ENCODE measurements at regions not wholly inside any gene's neighbourhood (a gene's known extent, or its start where the extent isn't known, plus 50 kb on each side); places are given as distances from the start of the nearest gene placed in this dataset.
"Not testable (repeated sequence)": the region's sequence is repeated elsewhere in the genome, so short reads cannot be mapped to it uniquely, and the experiment has no call there.

DNA sequence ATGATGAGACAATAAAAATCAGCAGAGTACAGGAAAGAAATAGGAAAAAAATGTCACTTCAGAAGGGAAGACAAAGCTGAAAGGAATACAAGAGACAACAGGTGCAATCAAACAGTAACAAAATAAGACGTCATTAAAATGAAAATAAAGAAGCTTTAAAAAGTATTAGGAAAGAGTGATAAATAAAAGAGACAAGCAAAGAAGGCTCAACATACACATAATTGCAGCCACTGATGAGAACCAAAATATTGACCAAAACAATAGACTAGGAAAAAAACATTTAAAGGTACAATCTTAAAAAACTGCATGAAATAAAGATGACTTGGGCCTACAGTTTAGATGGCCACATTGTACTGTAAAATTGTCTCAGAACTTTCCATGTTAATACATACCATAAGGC, 160.5 kb upstream of the MINDY3 start:
- no peaks in the 10 kb centered on the region for H3K27me3 ChIP-seq (replicated peaks)
- H3K27ac ChIP-seq: no peak overlapping the region
- no peaks in the 10 kb centered on the region for H3K36me3 ChIP-seq
- H3K4me1 ChIP-seq (replicated peaks): no peaks in the 10 kb centered on the region
- no peaks in the 10 kb centered on the region for H3K9me3 ChIP-seq (replicated peaks)
- DNase-seq (ENCODE audit: low read depth in 1 of 2, low spot score in 2 of 2): no peak
- H3K4me3 ChIP-seq: no peak overlapping the region

DNA sequence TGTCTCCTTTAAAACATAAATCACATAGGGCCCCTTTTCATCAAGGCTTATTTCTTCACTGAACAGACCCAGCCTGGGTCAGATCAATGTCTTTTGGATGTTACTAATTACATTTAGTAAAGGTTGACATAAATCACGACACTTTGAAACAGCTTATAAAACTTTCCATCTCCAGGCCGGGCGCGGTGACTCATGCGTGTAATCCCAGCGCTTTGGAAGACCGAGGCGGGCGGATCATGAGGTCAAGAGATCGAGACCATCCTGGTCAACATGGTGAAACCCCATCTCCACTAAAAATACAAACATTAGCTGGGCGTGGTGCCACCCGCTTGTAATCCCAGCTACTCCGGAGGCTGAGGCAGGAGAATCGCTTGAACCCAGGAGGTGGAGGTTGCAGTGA, 166.5 kb upstream of the MINDY3 start:
- not testable (repeated sequence) for H3K27ac ChIP-seq; H3K9me3 ChIP-seq (replicated peaks); H3K36me3 ChIP-seq; H3K4me3 ChIP-seq; DNase-seq (ENCODE audit: low read depth in 1 of 2, low spot score in 2 of 2); H3K27me3 ChIP-seq (replicated peaks); H3K4me1 ChIP-seq (replicated peaks)

DNA sequence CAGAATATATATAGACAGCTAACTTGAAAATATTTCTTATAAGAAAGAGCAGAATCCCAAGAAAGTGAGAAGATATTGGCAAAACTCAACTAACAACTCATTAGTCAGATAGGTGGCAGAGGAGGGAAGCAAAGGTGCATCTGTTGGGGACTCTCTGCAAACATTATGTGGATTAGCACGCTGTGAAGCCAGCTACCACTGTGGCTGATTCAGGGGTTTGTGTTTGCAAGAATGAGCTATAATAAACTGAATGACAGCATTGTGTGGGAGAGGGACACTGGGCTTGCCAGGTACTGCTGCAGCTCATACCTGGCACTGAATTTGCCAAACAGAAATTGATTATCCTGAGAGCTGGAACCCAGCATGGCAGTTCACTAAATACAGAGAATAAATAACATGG, 170.3 kb upstream of the MINDY3 start:
- DNase-seq (ENCODE audit: low read depth in 1 of 2, low spot score in 2 of 2): no peak
- Histone ChIP-seq H3K36me3 (no peaks in the 10 kb centered on the region), H3K4me3 (no peak overlapping the region), H3K9me3 (replicated peaks) (no peaks in the 10 kb centered on the region), H3K4me1 (replicated peaks) (no peaks in the 10 kb centered on the region), H3K27ac (no peak overlapping the region), H3K27me3 (replicated peaks) (peaks cover 7% of the 10 kb centered on the region; the same call in 1 of the 2 replicates)

DNA sequence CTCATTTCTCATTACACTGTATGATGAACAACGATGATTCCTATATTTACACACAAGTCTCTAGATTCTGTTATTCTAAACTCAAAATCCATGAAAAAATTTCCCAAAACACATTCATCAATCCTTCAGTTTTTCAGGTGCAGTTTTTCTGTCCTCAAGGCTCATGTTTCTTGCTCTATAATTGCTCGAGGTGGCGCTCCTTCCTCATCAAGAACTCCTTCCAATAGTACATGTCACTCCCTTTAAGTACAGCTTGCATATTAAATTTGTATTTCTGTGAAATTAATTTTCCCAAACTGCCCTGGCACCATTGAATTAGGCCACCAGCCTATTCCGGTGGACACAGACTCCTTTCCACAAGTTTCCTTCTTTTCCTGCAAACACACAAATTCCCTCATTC, 188.7 kb upstream of the MINDY3 start:
- H3K4me3 ChIP-seq: no peak overlapping the region
- no peak overlapping the region for H3K27ac ChIP-seq
- H3K9me3 ChIP-seq (replicated peaks): no peaks in the 10 kb centered on the region
- H3K4me1 ChIP-seq (replicated peaks): no peaks in the 10 kb centered on the region
- no peaks in the 10 kb centered on the region for H3K27me3 ChIP-seq (replicated peaks)
- no peaks in the 10 kb centered on the region for H3K36me3 ChIP-seq
- no peak for DNase-seq (ENCODE audit: low read depth in 1 of 2, low spot score in 2 of 2)

DNA sequence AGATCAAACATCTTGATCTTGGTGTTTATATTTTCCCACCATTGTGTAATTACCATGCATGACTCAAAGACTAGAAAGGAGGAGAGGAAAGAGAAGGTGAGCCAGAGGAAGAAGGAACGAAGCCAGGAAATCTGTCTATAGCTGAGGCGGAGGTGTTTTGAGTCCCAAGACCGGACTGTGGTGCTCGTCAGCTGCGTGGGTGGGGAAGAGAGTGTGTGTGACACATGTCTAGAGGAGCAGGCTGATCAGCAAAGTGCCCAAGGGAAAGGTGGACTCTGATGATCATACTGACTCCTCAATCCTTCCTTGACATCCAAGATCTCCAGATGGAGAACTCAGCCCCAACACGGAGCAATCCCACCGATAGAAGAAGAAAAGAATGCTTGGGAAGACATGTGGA, 189.5 kb upstream of the MINDY3 start:
- H3K27me3 ChIP-seq (replicated peaks): no peaks in the 10 kb centered on the region
- H3K4me1 ChIP-seq (replicated peaks): no peaks in the 10 kb centered on the region
- no peak overlapping the region for H3K27ac ChIP-seq
- H3K4me3 ChIP-seq: no peak overlapping the region
- H3K9me3 ChIP-seq (replicated peaks): no peaks in the 10 kb centered on the region
- H3K36me3 ChIP-seq: no peaks in the 10 kb centered on the region
- DNase-seq (ENCODE audit: low read depth in 1 of 2, low spot score in 2 of 2): no peak

DNA sequence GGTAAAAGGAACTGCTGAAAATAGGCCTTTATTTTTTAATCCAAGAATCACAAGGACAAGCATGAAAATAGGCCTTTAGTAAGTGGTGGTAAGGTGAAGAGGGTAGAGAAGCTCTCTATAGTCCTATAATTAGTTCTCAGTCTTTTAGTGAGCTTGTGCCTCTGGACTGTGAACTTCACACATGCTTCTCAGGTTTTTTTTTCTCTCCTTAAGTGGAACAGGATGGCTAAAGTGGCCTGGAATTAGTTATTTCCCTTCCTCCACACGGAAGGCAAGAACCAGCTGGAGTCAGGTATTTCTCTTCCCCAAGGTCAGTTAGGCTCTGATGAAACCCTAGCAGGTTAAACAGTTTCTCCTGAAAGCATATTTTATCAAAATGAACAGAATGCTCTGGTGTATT, 203.0 kb upstream of the MINDY3 start:
- Histone ChIP-seq H3K4me1 (replicated peaks) (no peaks in the 10 kb centered on the region), H3K27ac (no peak overlapping the region), H3K27me3 (replicated peaks) (no peaks in the 10 kb centered on the region), H3K4me3 (no peak overlapping the region), H3K36me3 (no peaks in the 10 kb centered on the region), H3K9me3 (replicated peaks) (no peaks in the 10 kb centered on the region)
- DNase-seq (ENCODE audit: low read depth in 1 of 2, low spot score in 2 of 2): no peak

DNA sequence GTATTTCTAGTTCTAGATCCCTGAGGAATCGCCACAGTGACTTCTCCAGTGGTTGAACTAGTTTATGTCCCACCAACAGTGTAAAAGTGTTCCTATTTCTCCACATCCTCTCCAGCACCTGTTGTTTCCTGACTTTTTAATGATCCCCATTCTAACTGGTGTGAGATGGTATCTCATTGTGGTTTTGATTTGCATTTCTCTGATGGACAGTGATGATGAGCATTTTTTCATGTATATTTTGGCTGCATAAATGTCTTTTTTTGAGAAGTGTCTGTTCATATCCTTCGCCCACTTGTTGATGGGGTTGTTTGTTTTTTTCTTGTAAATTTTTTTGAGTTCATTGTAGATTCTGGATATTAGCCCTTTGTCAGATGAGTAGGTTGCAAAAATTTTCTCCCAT, 223.2 kb upstream of the MINDY3 start:
- H3K9me3 ChIP-seq (replicated peaks); H3K36me3 ChIP-seq; DNase-seq (ENCODE audit: low read depth in 1 of 2, low spot score in 2 of 2); H3K4me3 ChIP-seq; H3K27ac ChIP-seq; H3K4me1 ChIP-seq (replicated peaks); H3K27me3 ChIP-seq (replicated peaks): not testable (repeated sequence)

DNA sequence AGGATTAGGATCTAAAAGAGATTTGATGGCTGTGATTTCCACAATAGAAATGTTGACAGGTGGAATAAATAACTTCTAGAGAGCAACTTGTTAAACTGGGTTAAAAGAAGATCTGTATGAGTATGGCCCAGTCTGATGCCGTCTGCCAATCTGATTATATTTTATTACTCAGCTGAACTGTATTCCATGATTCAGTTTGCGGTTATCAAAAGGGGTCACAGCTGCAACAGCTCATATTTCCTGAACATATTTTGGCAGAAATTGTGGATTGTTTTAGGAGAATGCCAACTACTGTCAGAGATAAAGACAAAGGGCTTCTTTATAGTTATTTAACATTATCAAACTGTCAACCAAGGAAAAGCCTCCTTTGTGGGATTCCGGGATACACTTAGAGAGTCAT, 244.8 kb upstream of the MINDY3 start:
- Histone ChIP-seq H3K4me3 (no peak overlapping the region), H3K36me3 (no peaks in the 10 kb centered on the region), H3K9me3 (replicated peaks) (no peaks in the 10 kb centered on the region), H3K4me1 (replicated peaks) (no peaks in the 10 kb centered on the region), H3K27ac (no peak overlapping the region), H3K27me3 (replicated peaks) (no peaks in the 10 kb centered on the region)
- DNase-seq (ENCODE audit: low read depth in 1 of 2, low spot score in 2 of 2): no peak

DNA sequence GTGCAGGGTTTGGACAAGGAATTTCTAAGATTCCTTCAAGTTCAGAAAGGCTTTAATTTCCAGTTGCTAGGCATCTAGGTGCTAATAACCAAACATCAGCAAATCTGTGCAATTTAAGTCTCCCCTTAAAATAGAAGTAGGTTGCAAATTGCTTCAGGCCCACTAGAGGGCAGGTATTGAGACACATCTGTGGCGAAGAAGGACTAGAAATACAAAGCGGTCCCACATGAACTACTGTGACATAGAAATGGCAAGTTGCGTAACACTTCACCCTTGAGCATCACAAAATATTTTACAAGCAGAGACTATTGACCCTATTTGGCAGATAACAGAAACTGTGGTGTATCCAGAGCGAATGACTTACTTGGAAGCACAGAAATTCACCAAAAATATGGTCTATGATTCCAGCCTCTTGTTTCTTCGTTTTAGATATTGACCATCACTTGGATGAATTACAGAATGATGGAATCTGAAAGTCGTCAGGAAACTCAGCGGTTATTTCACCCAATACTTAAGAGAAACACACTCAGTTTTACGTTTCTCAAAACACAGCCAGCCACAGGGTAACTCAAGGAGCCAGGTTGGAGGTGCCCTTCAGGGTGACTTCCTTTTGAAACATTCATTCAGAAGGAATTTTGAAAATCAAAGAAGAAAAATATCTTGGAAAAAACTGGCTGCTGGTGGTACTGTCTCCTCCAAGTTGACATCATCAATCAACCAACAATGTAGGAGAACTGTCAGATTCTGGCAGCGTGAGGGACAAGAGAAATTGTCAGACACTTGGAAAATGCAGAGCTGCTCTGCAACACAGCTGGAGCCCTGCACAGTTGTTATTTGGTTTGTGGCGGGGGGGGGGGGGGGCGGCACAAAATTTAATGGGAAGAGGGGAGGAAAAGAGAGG, 256.3 kb upstream of the MINDY3 start:
- peak in 1 of 2 experiments; percentile 3 for DNase-seq (ENCODE audit: low read depth in 1 of 2, low spot score in 2 of 2)
- Histone ChIP-seq H3K4me3 (no peak overlapping the region), H3K27ac (no peak overlapping the region), H3K9me3 (replicated peaks) (no peaks in the 10 kb centered on the region), H3K36me3 (no peaks in the 10 kb centered on the region), H3K27me3 (replicated peaks) (no peaks in the 10 kb centered on the region; the same call in 1 of the 2 replicates), H3K4me1 (replicated peaks) (no peaks in the 10 kb centered on the region)

DNA sequence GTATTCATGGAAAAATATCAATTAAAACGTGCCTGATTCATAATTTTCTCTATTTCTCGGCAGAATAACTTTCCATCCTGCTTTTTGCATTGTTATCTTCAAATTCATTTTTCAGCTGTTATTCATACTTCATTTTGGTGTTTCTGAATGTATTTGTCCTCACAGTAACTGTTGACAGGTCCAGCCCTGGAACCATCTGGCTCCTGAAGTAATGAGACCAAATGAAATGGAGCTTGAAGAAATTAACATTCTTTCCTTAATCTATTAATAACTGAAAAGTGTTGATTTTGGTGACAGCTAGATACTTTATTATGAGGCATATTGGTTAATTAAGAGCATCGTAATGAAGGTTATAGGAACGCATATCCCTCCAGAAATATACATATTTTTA, 257.0 kb upstream of the MINDY3 start:
- Histone ChIP-seq H3K27me3 (replicated peaks) (no peaks in the 10 kb centered on the region; the same call in 1 of the 2 replicates), H3K4me3 (no peak overlapping the region), H3K36me3 (no peaks in the 10 kb centered on the region), H3K27ac (no peak overlapping the region), H3K9me3 (replicated peaks) (no peaks in the 10 kb centered on the region), H3K4me1 (replicated peaks) (no peaks in the 10 kb centered on the region)
- no peak for DNase-seq (ENCODE audit: low read depth in 1 of 2, low spot score in 2 of 2)

DNA sequence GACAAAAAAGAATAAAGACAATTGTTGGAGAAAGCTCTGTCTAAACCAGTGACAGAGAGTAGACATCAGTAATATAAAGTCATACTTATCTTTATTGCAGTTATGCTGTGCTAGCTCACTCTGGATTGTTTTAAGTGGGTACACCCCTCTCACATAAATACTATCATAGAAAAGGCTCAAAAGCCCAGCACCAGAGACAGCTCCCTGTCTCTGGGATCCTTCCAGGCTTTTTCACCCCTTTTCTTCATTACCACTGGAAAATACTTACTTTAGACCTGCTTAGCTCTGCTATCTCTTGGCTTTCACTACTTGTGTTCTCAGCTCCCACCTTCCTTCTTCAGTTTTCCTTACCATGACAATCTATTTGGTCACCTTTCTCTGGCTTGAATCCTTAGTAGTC, 259.1 kb upstream of the MINDY3 start:
- no peaks in the 10 kb centered on the region; the same call in 1 of the 2 replicates for H3K27me3 ChIP-seq (replicated peaks)
- DNase-seq (ENCODE audit: low read depth in 1 of 2, low spot score in 2 of 2): no peak
- H3K4me1 ChIP-seq (replicated peaks): no peaks in the 10 kb centered on the region
- H3K9me3 ChIP-seq (replicated peaks): no peaks in the 10 kb centered on the region
- no peaks in the 10 kb centered on the region for H3K36me3 ChIP-seq
- no peak overlapping the region for H3K27ac ChIP-seq
- H3K4me3 ChIP-seq: no peak overlapping the region

DNA sequence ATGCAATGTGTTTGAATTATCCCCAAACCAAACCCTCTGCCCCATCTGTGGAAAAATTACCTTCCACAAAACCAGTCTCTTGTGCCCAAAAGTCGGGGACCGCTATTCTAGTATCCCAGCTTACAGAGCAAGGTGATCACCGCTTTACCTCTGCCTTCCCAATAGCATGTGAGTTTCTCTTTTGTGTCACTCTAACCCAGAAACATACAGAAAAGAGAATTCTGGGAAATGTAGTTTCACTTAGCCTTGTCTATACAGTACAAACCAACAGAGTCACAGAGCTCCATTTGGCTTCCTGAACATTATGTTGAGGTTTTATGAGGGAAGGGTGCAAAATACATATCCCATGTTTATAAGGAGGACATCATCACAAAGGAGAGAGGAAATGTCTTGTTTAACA, 260.3 kb upstream of the MINDY3 start:
- Histone ChIP-seq H3K4me3 (no peak overlapping the region), H3K27ac (no peak overlapping the region), H3K9me3 (replicated peaks) (no peaks in the 10 kb centered on the region), H3K4me1 (replicated peaks) (no peaks in the 10 kb centered on the region), H3K36me3 (no peaks in the 10 kb centered on the region), H3K27me3 (replicated peaks) (no peaks in the 10 kb centered on the region; the same call in 1 of the 2 replicates)
- DNase-seq (ENCODE audit: low read depth in 1 of 2, low spot score in 2 of 2): no peak

DNA sequence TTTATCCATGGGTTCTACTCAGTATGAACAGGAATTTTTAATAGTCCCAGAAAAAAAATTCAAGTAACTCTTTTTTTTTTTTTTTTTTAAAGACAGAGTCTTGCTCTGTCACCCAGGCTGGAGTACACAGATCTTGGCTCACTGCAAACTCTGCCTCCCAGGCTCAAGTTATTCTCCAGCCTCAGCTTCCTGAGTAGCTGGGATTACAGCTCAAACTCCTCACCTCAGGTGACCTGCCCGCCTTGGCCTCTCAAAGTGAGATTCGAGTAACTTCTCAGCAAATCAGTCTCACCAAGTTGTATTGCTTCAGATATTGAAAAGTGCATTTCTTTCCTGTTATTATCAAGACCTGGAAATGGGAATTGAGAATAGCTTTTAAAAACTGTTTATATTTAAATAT, 281.2 kb upstream of the MINDY3 start:
- no peak for DNase-seq (ENCODE audit: low read depth in 1 of 2, low spot score in 2 of 2)
- H3K4me1 ChIP-seq (replicated peaks): no peaks in the 10 kb centered on the region
- H3K27me3 ChIP-seq (replicated peaks): no peaks in the 10 kb centered on the region
- no peaks in the 10 kb centered on the region for H3K9me3 ChIP-seq (replicated peaks)
- no peak overlapping the region for H3K4me3 ChIP-seq
- no peak overlapping the region for H3K27ac ChIP-seq
- no peaks in the 10 kb centered on the region for H3K36me3 ChIP-seq

DNA sequence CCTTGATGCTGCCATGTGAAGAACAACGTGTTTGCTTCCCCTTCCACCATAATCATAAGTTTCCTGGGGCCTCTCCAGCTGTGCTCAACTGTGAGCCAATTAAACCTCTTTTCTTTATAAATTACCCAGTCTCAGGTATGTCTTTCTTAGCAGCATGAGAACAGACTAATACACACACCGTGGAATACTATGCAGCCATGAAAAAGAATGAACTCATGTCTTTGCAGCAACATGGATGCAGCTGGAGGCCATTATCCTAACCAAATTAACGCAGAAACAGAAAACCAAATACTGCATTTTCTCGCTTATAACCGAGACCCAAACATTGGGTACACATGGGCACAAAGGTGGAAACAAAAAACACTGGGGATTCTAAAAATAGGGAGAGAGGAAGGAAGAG, 286.7 kb upstream of the MINDY3 start:
- H3K9me3 ChIP-seq (replicated peaks): no peaks in the 10 kb centered on the region
- no peak for DNase-seq (ENCODE audit: low read depth in 1 of 2, low spot score in 2 of 2)
- H3K27me3 ChIP-seq (replicated peaks): no peaks in the 10 kb centered on the region
- H3K4me1 ChIP-seq (replicated peaks): no peaks in the 10 kb centered on the region
- no peak overlapping the region for H3K4me3 ChIP-seq
- no peak overlapping the region for H3K27ac ChIP-seq
- no peaks in the 10 kb centered on the region for H3K36me3 ChIP-seq

DNA sequence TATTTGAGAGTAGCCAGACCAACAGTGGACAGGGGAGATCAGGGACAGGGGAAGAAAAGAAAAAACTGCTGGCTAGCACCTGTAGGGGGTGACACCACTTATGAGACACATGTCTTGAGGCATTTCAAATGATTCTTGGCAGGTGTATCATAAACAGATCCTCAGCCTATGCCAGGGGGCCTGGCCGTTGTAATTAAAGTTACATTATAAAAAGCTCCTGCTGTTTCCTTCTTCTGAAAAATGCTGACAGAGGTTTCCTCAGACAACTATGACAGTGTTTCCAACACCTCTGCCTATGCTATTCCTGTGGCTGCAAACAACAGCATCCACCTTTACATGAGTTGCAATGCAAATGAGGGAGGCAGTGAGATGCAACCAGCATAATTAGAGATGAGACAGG, 281.0 kb upstream of the PTER start:
- Histone ChIP-seq H3K27me3 (replicated peaks) (peaks cover 7% of the 10 kb centered on the region), H3K4me3 (no peak overlapping the region), H3K4me1 (replicated peaks) (no peaks in the 10 kb centered on the region), H3K9me3 (replicated peaks) (no peaks in the 10 kb centered on the region), H3K27ac (no peak overlapping the region), H3K36me3 (no peaks in the 10 kb centered on the region)
- DNase-seq (ENCODE audit: low read depth in 1 of 2, low spot score in 2 of 2): no peak
